SK-N-MC (cell line): ENCODE measurements at regions not wholly inside any gene's neighbourhood (a gene's known extent, or its start where the extent isn't known, plus 50 kb on each side); places are given as distances from the start of the nearest gene placed in this dataset.

ENCODE experiments used
- DNase-seq: peaks from one replicate; pipeline ENCODE4 v3.0.0-alpha.2; 2011; ENCODE audit warnings: low read depth, low spot score
- H3K27ac ChIP-seq: fragments of 200-600 bp; sonication (generic); 2 replicates; pipeline ENCODE4 v1.5.1; 2016; ENCODE audit warnings: mixed run types
- H3K36me3 ChIP-seq: fragments of 200-600 bp; sonication (generic); 2 replicates; pipeline ENCODE4 v1.6.1; 2017; ENCODE audit warnings: antibody characterized with exemption, low read length, mixed read lengths; ENCODE audit not compliant: insufficient read depth
- H3K4me3 ChIP-seq: fragments of 200-600 bp; sonication (generic); 2 replicates; pipeline ENCODE4 v1.5.1; 2016
- H3K9ac ChIP-seq: fragments of 200-600 bp; sonication (generic); 2 replicates; pipeline ENCODE4 v1.8.0; 2017; ENCODE audit warnings: mixed run types, mixed read lengths; ENCODE audit not compliant: insufficient read length
- H3K9me3 ChIP-seq: fragments of 200-600 bp; sonication (generic); 2 replicates; pipeline ENCODE4 v1.6.1; 2017; ENCODE audit warnings: low read depth, mild to moderate bottlenecking, antibody characterized with exemption, low read length, moderate library complexity, mixed read lengths
- EZH2 ChIP-seq: fragments of 200-600 bp; sonication (generic); IDR thresholded peaks from one replicate; pipeline ENCODE4 v1.6.1; 2017; ENCODE audit warnings: antibody characterized with exemption
- FOXP2 ChIP-seq: optimal IDR thresholded peaks from 2 replicates; pipeline ENCODE3; 2011; ENCODE audit warnings: mild to moderate bottlenecking, moderate library complexity; ENCODE audit not compliant: insufficient read depth; ENCODE audit errors: extremely low read length, control extremely low read depth
- POLR2AphosphoS5 ChIP-seq: IDR thresholded peaks from 2 replicates; pipeline ENCODE4 v1.6.1; 2012; ENCODE audit warnings: mild to moderate bottlenecking, low read depth, low read length, borderline replicate concordance

DNA sequence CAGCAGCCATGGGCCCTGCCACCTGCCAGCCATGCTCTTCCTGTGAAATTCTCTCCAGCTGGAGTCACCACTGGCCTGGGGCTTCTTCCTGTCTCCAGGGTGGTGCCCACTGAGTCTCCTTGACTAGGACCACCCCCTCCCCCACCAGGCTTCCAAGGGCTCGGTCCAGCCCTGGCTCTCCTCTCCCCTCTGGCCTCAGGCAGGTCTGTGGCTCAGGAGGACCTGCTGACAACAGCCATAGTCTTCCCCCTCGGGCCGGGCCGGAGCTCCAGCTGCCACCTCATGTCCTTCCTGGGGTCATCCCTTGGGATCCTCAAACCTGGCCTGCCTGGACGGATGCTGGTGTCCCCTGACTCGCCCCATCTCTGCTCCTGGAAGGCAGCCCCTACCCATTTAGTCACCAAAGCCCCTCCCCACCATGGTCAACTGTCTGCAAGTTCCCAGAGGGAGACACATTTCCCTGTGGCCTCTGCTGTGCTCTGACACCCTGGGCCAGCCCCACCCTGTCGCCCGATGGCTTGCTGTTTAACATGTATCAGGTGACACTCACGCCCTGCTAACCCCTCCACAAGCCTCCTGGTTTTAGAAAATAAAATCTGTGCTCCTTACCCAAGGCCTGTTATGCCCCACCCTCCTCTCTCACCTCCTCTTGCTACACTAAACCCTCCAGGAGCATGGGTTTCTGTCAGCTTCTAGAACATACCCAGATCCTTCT lies 186.2 kb downstream of the RBFOX3 start:
- H3K9ac ChIP-seq: no peak overlapping the region
- H3K4me3 ChIP-seq: no peak overlapping the region
- TF ChIP-seq EZH2 (no peak), FOXP2 (no peak)
- no peak for DNase-seq
- no peaks in the 10 kb centered on the region for H3K9me3 ChIP-seq
- no peak overlapping the region for H3K27ac ChIP-seq
- no peaks in the 10 kb centered on the region for H3K36me3 ChIP-seq

DNA sequence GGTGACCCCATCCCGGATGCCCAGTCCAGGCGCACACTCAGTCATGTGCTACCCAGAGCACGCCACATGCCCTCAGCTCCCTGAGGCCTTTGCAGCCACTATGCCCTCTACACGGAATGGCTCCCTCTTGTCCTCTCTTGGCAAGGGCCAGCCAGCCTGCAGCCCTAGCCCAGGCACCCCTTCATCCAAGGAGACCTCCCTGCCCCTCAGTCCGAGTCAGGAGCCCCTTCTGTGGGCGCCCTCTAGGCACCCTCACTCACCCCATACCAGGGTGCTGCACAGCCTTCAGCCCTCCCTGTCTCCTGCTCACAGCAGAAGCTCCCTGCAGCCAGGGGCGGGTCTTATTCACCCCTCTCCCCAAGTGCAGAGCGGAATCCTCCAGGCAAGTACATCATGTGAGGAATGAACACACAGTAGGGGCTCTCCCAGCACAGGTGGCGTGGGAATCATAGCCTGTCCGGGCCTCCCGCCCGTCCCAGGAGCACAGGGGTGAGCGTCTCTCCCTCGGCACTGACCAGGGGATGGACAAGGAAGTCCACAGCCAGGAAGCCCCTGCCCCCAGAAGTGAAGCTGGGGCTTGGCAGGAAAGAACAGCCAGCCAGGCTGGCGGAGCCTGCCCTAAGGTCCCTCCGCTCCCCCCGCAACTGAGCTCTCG lies 186.9 kb downstream of the RBFOX3 start:
- Histone ChIP-seq H3K27ac (no peak overlapping the region), H3K9me3 (no peaks in the 10 kb centered on the region), H3K9ac (no peak overlapping the region), H3K36me3 (no peaks in the 10 kb centered on the region), H3K4me3 (no peak overlapping the region)
- DNase-seq: no peak
- TF ChIP-seq POLR2AphosphoS5: no peak
- no peak for TF ChIP-seq FOXP2
- TF ChIP-seq EZH2: no peak

- H3K4me3 ChIP-seq: no peak overlapping the region
- H3K9ac ChIP-seq: no peak overlapping the region
- TF ChIP-seq FOXP2 (no peak), POLR2AphosphoS5 (no peak), EZH2 (no peak)
- no peaks in the 10 kb centered on the region for H3K9me3 ChIP-seq
- H3K36me3 ChIP-seq: no peaks in the 10 kb centered on the region
- no peak for DNase-seq
- H3K27ac ChIP-seq: no peak overlapping the region
These were observed 188.6 kb downstream of the RBFOX3 start for GRCh38 chr17:79422236-79422635.

DNA sequence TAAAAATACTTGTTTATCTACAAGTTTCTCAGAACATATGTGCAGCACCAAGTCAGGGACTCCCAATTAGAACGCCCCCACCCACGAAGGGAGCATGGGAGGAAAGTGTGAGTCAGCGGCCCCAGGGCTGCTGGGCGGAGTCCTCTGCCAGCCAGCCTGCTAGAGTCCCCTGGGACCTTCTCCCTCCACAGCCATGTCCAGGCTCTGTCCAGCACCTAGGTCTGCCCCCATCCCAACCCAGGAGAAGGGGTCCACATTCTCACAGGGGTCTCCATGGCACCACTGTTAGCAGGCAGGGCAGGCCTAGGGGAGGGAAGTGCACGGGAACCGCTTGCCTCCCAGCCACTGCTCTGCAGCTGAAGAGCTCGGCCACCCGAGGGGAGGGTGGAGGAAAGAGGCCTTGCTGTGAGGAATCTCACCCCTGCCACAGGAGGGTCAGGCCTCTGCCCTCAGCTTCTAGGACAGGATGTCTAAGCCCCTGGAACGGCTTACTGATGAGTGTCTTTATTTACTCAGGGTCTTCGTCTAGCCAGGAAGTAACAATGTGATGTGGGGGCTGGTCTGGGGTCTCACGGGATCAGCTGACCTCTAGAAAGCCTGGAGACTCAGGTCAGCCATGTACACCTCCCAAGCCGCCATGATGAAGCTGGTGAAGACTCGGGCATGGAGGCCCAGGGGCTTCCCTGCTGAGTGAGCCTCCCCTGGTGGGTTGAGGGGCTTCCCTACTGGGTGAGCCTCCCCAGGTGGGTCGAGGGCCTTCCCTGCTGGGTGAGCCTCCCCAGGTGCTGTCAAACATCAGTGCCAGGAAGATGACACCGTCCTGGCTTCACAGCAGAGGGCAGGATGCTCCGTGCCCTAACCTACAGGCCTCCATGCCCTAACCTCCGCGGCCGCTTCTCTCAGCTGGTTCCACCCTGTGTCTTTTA lies 190.3 kb downstream of the RBFOX3 start:
- Histone ChIP-seq H3K36me3 (no peaks in the 10 kb centered on the region), H3K27ac (no peak overlapping the region), H3K9me3 (no peaks in the 10 kb centered on the region), H3K4me3 (no peak overlapping the region), H3K9ac (no peak overlapping the region)
- no peak for DNase-seq
- TF ChIP-seq EZH2: no peak
- TF ChIP-seq POLR2AphosphoS5: no peak
- TF ChIP-seq FOXP2: no peak

DNA sequence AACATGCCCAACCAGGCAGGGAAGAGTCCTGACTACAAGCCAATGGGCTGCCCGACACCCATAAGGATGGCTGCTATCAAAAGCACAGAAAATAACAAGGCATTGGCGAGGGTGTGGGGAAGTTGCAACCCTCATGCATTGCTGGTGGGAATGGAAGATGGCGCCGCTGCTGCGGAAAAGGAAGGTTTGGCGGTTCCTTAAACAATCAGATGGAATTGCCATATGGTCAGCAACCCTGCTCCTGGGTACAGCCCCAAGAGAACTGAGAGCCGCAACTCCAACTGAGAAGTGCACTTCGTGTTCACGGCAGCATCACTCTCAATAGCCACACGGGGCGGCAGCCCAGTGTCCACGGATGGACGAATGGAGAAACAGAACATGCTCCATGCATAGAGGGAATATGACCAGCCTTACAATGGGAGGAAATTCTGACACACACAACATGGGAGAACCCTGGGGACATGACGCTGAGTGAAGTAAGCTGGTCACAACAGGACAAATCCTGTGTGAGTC lies 193.3 kb downstream of the RBFOX3 start:
- TF ChIP-seq EZH2 (no peak), FOXP2 (no peak), POLR2AphosphoS5 (no peak)
- Histone ChIP-seq H3K9ac (no peak overlapping the region), H3K4me3 (no peak overlapping the region), H3K36me3 (no peaks in the 10 kb centered on the region), H3K27ac (no peak overlapping the region), H3K9me3 (no peaks in the 10 kb centered on the region)
- DNase-seq: no peak

GRCh38 chr17:79415909-79416308 lies 194.9 kb downstream of the RBFOX3 start:
- no peaks in the 10 kb centered on the region for H3K9me3 ChIP-seq
- H3K27ac ChIP-seq: no peak overlapping the region
- H3K9ac ChIP-seq: no peak overlapping the region
- DNase-seq: no peak
- H3K4me3 ChIP-seq: no peak overlapping the region
- H3K36me3 ChIP-seq: no peaks in the 10 kb centered on the region
- TF ChIP-seq POLR2AphosphoS5 (no peak), EZH2 (no peak), FOXP2 (no peak)

DNA sequence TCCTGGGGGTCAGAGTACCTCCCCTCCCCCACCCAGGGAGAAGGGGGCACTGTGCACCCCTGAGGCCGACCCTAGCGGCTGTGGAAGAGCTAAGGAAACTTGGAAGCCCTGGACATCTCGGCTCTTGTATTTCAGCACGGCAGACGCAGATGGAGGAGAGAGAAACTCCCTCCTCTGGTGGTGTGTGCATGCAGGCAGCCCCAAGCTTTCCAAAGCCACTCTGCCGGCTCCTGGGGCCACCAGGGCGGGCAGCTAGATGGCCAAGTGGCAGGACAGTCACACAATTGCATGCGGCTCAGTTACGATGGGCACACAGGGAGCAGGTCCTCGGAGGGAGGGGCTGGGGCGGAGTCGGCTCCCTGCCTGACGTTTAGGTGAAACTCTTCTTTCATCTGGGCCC lies 195.5 kb downstream of the RBFOX3 start:
- TF ChIP-seq POLR2AphosphoS5 (no peak), EZH2 (no peak), FOXP2 (no peak)
- no peaks in the 10 kb centered on the region for H3K9me3 ChIP-seq
- H3K4me3 ChIP-seq: no peak overlapping the region
- no peak for DNase-seq
- no peak overlapping the region for H3K27ac ChIP-seq
- no peaks in the 10 kb centered on the region for H3K36me3 ChIP-seq
- no peak overlapping the region for H3K9ac ChIP-seq

- TF ChIP-seq FOXP2 (no peak), EZH2 (no peak), POLR2AphosphoS5 (no peak)
- Histone ChIP-seq H3K9me3 (no peaks in the 10 kb centered on the region), H3K27ac (no peak overlapping the region), H3K4me3 (no peak overlapping the region), H3K36me3 (no peaks in the 10 kb centered on the region), H3K9ac (no peak overlapping the region)
- no peak for DNase-seq
These were observed 196.0 kb downstream of the RBFOX3 start for GRCh38 chr17:79414793-79415211.
